Activated CD4-positive, alpha-beta T cell treated with anti-CD3 and anti-CD28 coated beads, Interleukin-10, Interleukin-2, amounts not matched to agents 100 ng/mL and 50 ng/mL, durations not matched to agents 16 hours and 8 hours (primary cell): ENCODE measurements at regions not wholly inside any gene's neighbourhood (a gene's known extent, or its start where the extent isn't known, plus 50 kb on each side); places are given as distances from the start of the nearest gene placed in this dataset.

Experiments
- DNase-seq: peaks from one replicate; pipeline ENCODE4 v3.0.0-alpha.2; 2020

DNA sequence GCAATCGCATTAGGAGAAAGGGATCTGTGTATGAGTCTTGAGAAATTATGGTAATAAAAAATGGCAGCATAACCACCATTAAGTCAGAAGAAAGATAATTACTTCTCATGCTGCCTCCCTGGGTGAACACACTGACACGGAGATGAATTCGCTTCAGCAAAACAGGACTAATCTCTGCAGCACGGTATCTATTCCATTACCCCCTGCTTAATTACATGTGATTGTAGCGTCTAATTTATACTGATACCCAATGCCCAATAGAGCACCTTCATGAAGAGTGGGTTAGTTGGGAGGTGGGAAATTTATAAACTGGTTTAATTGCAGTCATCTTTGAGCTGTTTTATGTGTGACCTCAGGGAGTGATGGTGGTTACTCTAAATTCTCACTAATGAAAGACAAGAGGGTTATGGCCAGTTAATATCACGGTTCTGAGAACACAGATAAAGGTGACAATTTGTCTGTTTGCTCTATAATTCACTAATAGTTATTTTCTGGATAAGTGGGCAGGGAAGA lies 476.2 kb upstream of the SULF2 start:
- DNase-seq = no peak

- DNase-seq = no peak
These were observed 475.0 kb upstream of the SULF2 start for GRCh38 chr20:48260129-48260756.

GRCh38 chr20:48259456-48259855 lies 474.2 kb upstream of the SULF2 start:
- DNase-seq = no peak

DNA sequence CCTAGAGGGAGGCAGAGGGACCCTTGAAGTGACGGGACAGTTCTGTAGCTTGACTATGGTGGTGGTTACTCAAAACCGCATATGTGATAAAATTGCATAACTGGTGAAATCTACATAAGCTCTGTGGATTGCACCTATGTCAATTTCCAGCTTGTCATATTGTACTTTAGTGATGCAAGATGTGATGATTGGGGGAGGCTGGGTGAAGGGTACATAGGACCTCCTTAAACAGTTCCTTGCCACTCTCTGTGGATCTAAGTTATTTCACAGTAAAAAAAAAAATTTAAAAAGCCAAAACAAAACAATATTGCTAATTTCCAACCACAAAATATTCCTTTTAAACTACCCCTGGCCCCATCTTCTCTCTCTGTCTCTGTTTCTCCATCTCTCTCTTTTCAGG lies 472.6 kb upstream of the SULF2 start:
- no peak for DNase-seq

DNA sequence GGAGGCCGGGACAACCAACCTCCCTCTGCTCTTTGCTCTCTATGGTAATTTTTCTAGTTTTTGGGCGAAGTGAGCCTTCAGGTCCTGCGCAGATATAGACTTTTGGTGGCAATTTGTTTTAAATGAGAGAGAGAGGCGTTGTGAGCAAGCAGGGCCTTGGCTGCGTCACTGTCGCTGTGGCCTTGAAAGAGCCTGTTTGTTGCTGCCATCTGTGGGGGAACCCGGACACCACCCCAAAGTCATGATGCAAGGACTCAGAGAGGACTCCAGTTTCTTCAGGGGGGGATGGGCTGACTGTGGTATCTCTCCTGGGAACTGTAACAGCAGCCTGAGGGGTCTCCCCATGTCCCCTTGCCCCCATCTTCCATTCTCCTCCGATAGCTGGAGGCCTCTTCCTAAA lies 462.7 kb upstream of the SULF2 start:
- DNase-seq = no peak

GRCh38 chr20:48246061-48246790 lies 460.9 kb upstream of the SULF2 start:
- no peak for DNase-seq

DNA sequence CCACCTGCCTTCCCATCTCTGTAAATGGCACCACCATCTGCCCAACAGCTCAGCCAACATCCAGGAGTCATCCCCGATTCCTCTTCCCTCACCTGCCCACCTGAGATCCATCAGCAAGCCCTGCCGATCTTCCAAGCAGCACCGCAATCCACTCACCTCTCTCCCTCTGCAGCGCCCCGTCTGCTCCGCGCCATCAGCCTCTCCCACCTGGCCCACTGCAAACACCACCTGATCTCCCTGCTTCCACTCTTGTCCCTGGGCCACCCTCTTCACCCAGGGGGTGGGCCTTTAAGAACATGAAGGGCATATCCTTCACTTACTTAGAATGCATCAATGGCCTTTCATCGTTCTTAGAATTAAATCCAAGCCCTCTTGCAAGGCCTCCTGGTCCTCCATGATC lies 457.3 kb upstream of the SULF2 start:
- DNase-seq = no peak

DNA sequence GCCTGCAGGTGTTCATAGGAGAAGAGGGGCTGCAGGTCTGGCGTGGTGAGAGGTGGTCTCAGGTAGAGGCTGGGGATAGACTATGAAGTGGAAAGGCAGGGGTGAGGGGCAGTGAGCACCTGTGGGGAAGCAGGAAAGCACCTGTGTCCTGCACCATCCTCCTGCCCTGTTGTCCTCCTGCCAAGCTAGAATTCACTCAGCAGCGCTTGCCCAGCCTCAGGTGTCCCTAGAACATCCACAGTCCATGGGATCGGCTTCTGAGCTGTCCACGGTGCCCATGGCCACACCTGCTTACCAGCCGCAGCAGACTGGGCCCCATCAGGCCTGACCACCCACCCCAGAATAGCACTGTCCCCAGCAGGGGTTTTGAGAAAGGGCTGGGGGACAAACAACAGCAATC lies 456.2 kb upstream of the SULF2 start:
- DNase-seq = no peak

DNA sequence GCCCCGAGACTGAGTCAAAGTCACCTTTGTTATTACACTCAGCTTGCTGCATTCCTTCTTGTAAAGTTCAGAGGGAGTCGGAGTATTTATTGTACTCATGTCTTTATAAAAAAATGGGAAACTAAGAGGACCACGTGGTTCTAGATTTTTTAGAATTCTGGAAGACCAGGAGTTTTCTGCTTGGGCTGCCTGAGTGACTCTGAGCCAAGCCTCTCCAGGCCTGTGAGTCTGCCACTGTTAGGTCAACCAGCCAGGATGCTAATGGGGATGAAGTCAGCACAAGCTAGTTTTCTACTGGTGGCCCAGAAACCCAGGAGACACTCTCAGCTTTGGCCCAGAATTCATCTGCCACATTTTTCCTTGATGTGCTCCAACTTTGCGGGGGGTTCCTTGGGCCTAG lies 453.5 kb upstream of the SULF2 start:
- DNase-seq = no peak

- DNase-seq = no peak
These were observed 453.0 kb upstream of the SULF2 start for GRCh38 chr20:48238326-48238725.

- no peak for DNase-seq
These were observed 451.0 kb upstream of the SULF2 start for GRCh38 chr20:48236000-48236970.

DNA sequence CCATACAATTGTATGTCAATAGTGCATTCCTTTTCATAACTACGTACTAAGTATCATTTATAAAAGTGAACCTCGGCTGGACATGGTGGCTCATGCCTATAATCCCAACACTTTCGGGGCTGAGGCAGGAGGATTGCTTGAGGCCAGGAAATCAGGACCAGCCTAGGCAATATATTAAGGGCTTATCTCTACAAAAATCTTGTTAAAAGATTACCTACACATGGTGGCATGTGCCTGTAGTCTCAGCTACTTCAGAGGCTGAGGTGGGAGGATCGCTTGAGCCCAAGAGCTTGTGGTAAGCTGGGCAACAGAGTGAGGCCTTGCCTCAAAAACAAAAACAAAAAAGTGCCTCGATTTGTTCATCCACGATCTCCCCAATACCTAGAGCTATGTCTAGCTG lies 449.7 kb upstream of the SULF2 start:
- no peak for DNase-seq

- DNase-seq = no peak
These were observed 446.1 kb upstream of the SULF2 start for GRCh38 chr20:48231253-48231930.

- DNase-seq = no peak
These were observed 444.9 kb upstream of the SULF2 start for GRCh38 chr20:48230216-48230615.

DNA sequence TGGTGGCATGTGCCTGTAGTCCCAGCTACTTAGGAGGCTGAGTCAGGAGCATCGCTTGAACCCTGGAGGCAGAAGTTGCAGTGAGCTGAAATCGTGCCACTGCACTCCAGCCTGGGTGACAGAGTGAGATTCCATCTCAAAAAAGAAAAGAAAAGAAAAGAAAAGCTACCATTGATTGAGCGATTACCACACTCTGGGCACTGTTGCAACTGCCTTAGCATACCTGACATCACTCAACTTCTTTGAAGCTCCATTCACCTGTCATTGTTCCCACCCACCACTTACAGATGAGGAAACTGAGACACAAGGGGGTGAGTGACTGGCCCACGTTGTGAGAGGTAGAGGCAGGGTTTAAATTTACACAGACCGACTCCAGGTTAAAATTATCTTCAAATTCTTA lies 442.1 kb upstream of the SULF2 start:
- DNase-seq = no peak

GRCh38 chr20:48226642-48227041 lies 441.4 kb upstream of the SULF2 start:
- no peak for DNase-seq

DNA sequence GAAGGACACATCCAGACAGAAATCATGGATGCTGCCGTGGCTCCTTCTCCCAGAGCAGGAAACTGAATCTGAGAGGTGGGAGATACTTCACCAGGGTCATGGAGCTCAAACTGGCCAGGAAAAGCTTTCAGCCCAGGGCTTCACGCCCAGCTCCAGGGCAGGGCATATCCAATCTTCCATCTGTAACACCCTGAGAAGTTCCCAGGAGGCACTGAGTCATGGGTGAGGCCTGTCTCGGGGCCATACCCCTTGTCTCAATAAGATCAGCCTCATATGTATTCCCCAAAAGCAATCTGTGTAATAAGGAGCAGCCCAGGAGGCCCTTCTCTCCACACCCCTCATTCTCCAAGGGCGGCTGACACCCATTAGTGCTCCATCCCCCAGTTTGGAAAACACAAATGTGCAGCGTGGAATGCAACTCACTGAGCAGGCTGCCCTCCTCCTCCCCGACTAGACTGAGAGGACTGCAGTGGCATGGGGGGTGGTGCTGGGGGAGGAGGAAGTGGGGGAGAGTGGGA lies 439.3 kb upstream of the SULF2 start:
- DNase-seq = no peak

DNA sequence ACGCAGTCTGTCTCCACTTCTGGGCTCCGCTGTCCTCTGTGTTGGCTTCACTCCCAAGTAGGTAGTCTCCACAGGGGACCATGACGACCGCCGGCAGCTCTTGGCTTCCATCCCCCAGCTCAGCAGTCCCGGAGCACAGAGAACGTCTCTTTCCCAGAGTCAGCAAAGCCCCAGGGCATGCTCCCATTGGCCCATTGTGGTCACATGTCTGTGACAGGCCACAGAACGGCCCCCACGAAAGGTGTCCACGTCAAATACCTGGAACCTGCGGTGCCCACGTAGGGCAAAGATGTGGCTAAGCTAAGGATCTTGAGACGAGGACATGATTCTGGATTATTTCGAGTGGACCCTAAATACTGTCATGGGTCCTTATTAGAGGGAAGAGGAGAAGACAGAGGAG lies 438.4 kb upstream of the SULF2 start:
- DNase-seq = no peak

DNA sequence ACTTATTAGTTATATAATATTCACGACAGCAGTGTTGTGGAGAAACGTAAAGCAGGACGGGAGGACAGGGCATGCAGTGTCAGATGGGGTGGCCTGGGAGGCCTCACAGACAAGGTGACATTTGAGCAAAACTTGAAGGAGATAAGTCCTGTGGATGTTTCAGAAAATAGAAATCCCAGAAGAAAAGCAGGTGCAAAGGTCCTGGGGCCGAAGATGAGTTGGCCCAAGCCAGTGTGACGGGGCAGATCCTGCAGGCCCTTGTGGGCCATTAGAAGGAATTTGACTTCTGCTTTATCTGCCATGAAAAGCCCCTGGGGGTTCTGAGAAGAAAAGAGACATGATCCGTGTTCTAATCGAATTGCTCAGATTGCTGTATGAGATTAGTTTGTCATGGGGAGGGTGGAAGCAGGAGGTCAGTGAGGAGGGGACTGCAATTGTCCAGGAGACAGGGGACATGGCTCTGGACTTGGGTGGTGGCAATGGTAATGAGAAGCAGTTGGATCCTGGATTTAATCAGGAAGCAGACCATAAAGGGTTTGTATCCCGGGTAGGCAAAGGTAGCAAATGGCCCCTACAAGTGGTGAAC lies 437.4 kb upstream of the SULF2 start:
- DNase-seq = no peak

DNA sequence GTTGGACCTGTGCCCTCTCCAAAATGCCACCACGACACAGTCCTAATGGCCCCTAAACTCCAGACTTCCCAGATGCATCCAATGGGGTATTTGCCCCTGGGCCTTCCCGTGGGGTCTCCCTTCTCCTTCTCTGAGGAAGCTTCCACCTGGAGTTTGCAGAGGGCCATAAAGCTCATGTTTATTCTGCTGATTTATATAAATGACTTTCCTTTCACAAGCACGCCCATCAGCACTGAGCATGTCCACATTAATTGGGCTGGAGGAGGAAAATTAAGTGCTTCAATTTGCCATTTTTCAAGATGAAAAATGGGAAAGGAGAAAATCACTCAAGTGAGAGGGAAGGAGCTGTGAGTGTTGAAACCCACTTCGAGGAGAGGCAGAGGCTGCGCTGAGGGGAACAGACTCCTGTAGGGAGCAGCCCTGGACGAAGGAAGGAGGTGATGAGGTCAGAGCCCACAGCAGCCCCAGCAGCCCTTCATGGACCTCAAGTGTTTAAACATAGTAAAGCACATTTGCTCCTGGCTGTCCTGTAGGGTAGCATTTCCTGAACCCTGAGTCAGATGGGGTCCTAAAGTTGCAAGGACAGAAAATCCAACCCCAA lies 434.9 kb upstream of the SULF2 start:
- DNase-seq = no peak

GRCh38 chr20:48219306-48219705 lies 434.0 kb upstream of the SULF2 start:
- no peak for DNase-seq

DNA sequence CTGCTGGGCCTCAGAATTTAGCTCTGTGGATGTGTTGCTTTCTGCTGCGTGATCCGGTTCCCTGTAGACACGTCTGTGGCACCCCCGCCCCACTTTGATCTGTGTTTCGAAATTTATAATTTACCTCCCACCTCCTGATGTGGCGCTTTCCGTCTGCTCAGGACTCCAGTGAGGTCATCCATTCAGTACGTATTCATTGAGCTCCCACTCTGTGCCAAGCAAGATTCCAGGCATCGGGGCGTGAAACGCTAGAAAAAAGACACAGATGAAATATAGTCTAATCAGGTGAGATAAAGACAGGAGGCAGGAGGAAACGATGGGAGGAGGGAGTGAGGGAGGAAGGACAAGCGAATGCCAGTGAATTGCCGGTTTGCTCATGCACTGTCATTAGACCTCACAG lies 431.9 kb upstream of the SULF2 start:
- DNase-seq = no peak
